Loucy (cell line): ENCODE measurements at regions not wholly inside any gene's neighbourhood (a gene's known extent, or its start where the extent isn't known, plus 50 kb on each side); places are given as distances from the start of the nearest gene placed in this dataset.

Experiments used
- EZH2phosphoT487 ChIP-seq: fragments of 200-600 bp; IDR thresholded peaks from 2 replicates; pipeline ENCODE4 v1.6.1; 2018; ENCODE audit warnings: antibody characterized with exemption, mild to moderate bottlenecking, moderate library complexity, borderline replicate concordance
- TF ChIP-seq, protein P1 (sequence below): fragments of 200-600 bp; sonication (generic); conservative IDR thresholded peaks from 2 replicates; pipeline ENCODE4 v1.5.1; 2014; ENCODE audit warnings: mild to moderate bottlenecking, antibody characterized with exemption, low read length

DNA sequence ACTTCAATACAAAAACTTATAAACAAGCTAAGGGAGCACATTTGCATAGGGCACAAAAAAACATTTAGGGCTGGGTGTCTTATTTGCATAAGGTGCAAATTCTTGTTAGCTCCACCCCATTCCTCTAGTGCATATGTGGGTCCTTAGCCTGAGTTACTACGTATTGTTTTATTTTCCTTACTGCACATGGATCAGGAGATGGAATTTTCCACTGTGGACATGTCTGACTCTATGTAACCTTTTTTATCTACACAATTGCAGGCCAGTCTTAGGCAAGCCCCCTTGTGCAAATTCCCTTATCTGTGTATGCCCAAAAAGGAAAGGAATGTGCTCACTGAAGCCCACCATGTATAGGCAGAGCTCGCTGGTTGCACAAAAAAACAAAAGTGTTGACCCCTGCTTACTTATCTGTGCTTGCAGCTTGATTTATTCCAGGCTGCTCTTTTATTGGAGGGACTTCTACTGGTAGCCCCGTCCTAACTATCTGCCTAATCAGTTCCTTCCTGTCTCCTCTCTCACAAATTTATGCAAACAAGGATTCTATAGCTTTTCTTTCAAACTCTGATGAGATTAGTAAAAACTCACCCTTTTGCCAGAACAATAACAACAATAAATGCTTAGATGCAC is 359.0 kb upstream of the MAGEB16 start:
- TF ChIP-seq, protein P1, sequence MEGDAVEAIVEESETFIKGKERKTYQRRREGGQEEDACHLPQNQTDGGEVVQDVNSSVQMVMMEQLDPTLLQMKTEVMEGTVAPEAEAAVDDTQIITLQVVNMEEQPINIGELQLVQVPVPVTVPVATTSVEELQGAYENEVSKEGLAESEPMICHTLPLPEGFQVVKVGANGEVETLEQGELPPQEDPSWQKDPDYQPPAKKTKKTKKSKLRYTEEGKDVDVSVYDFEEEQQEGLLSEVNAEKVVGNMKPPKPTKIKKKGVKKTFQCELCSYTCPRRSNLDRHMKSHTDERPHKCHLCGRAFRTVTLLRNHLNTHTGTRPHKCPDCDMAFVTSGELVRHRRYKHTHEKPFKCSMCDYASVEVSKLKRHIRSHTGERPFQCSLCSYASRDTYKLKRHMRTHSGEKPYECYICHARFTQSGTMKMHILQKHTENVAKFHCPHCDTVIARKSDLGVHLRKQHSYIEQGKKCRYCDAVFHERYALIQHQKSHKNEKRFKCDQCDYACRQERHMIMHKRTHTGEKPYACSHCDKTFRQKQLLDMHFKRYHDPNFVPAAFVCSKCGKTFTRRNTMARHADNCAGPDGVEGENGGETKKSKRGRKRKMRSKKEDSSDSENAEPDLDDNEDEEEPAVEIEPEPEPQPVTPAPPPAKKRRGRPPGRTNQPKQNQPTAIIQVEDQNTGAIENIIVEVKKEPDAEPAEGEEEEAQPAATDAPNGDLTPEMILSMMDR = no peak
- TF ChIP-seq EZH2phosphoT487 = no peak
